ENCODE measurements at regions not wholly inside any gene's neighbourhood (a gene's known extent, or its start where the extent isn't known, plus 50 kb on each side); places are given as distances from the start of the nearest gene placed in this dataset.

GRCh38 chr3:72338082-72338941, 509.9 kb downstream of the SHQ1 start:
- DNase-seq: no peak

- no peak for DNase-seq
Observed at GRCh38 chr3:72337480-72337855, 510.8 kb downstream of the SHQ1 start.

GRCh38 chr3:72336821-72337479, 511.3 kb downstream of the SHQ1 start:
- no peak for DNase-seq

DNA sequence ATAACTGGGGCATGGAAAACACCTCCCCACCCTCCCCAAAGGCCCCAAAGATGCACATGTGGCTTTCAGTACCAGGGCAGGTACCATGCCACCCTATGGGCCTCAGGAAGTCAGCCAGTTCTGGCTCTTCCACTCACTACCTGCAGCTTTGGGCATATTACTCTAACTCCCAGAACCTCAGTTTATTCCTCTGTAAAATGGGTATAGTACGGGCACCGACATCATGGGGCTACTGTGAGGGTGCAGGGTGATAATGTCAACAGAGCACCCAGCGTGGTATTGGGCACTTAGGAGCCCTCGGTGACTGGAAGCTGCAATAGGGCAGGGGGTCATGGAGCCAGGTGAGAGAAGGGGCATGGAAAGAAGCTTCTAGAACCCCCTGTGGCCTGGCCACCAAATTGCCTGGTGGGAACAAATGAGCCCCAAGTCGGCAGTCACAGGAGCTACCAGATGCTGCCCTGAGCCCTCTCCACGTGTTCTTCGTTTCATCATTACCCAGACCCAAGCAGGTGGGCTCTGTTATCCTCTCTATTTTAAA, 512.1 kb downstream of the SHQ1 start:
- DNase-seq: no peak

DNA sequence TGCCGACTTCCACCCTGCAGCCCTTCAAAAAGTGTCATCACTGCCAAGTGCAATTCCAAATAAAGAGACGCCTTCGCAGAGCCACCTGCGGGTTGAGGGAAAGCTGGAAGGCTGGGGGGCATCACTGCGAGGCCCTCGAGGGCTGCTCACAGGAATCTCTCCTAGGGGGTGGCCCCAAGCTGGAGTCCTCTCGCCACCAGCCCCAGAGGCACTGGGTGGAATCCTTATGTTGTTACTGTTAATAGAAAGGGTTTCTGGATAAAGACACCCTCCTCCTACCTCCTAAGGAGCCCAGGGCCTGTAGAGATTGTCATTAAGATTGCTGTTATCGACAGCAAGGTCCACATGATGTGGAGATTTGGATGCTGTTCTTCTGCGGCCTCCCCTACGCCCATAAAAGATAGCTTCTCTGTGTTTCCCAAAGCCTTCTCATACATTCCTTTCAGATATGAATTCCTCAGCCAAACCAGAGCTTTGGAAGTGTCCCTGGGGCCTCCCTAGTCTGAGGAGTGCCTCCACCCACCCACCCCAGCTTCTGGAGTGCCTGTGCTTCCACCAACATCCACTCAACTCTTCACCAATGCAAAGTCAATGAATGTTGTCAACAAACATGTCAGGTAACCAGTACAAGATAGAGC, 512.7 kb downstream of the SHQ1 start:
- DNase-seq: no peak

DNA sequence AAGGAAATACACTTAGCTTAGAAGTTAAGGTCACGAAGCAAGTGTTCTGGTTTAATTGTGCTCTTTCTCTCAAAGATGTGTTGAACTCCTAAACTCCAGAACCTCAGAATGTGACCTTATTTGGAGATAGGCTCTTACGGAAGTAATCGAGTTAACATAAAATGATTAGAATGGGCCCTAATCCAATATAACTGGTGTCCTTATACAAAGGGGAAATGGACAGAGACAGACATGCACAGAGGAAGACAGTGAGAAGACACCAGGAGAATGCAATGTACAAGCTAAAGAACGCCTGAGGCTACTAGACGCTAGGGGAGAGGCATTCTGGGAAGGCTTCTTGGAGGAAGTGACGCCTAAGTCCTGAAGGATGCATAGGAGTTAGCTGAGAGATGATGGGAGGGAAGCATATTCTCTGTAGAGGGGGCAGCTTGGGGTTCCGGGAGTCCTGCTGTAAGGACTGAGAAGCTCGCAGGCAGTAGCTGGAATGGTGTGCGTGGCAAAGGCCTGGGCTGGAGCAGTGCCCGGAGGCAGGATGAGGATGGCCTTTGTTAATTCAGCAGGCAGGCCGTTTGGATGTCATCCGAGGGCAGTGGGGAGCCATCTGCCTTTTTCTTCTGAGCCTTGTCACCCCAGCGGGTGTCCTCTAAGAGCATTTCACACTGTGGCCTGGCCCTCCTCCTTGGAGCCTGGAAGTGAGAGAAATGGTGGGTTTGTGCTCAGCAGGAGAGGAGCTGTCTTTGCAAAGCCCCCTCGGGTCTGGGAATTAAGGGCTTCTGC, 513.4 kb downstream of the SHQ1 start:
- no peak for DNase-seq

GRCh38 chr3:72332689-72333088, 515.6 kb downstream of the SHQ1 start:
- no peak for DNase-seq

- DNase-seq: no peak
Observed at GRCh38 chr3:72332036-72332435, 516.2 kb downstream of the SHQ1 start.

DNA sequence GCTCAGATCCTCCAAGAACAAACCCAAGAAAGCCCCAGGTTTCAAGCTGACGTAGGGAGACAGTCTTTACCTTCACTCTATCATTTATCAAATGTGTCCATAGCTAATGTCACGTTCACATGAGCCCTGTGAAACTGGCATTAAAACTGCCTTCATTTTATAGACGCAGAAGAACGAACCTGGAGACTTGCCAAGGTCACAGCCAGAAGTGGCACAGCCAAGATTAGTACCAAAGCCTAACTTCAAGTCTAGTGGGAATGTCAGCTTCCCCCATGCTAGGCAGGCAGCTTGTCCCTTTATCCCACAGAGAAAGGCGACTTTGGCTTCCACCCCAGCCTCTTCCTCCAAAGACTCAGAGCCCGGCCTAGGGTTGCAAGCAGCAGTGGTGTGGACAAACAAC, 517.2 kb downstream of the SHQ1 start:
- DNase-seq: no peak

DNA sequence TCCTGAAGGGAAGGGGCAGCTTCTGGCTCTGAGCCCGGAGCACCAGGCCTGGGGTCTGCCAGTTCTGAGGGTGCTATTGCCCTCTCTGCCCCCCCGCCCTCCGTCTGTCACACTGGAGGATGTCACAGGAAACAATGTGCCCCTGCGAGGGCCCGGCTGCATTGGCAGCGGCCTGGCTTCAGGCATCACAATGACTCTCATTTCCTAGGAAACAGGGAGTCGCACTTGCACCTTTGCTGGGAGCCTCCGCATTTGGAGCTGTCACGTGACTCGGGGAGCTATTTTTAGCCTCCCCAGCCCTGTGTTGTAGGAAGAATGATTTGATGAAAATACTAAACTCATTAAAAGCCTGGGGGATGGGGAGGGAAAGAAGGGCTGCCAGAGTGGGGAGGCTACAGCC, 518.9 kb downstream of the SHQ1 start:
- DNase-seq: no peak

GRCh38 chr3:72328755-72329277, 519.4 kb downstream of the SHQ1 start:
- no peak for DNase-seq

DNA sequence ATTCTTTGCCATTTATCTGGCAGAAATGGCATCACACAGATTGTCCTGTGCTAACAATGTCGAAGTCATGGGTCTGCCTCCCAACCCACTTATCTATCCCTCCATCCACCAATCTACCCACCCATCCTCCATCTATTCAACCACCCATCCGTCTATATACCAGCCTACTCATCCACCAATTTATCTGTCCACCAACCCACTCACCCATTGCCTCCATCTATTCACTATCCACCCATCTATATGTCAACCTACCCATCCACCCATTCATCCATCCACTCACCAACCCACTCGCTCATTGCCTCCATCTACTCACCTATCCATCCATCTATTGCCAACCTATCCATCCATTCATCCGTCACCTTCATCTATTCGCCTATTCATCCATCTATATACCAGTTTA, 521.2 kb downstream of the SHQ1 start:
- DNase-seq: no peak

- DNase-seq: no peak
Observed at GRCh38 chr3:72324253-72324811, 523.9 kb downstream of the SHQ1 start.

GRCh38 chr3:72323773-72324172, 524.5 kb downstream of the SHQ1 start:
- DNase-seq: no peak

- DNase-seq: no peak
Observed at GRCh38 chr3:72322264-72322976, 525.8 kb downstream of the SHQ1 start.

- DNase-seq: no peak
Observed at GRCh38 chr3:72320955-72321303, 527.3 kb downstream of the SHQ1 start.

DNA sequence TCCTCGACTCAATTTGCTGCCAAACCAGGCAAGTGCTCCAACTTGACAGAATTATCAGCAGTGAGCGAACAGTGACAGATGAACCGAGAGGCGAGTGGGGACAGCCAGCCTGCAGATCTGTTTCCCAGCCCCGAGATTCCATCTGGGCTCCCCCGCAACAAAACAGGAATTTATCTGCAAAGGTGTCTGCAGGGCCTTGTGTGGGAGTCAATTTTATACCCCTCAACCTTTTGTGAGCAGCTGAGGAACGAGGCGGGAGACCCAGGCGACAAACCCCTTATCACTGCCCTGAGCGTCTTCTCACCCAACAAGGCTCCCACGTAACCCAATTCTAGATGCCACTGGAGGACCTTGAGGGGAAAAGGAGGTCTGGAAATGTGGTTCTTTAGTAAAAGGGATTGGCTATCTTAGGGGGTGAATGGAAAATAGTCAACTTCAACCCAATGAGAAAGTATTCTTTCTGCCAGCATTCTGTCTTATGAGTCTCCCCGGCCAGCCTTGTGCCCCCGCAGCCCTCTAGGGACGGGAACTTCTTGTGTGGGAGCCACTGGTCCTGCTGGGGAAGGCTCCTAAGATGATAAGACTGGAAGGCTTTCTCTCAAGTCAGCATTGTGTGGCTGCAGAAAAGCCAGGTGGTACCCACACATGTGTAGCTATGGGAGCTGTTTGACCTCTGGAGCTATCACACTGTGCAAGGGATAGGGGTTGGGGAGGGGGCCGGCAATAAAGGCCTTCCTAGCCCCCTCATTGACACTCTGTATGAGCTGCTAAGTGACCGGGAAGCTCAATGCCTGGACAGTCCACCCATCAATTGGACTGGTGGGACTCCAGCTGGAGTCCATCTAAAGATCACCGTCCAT, 527.9 kb downstream of the SHQ1 start:
- DNase-seq: no peak

GRCh38 chr3:72319194-72320094, 528.8 kb downstream of the SHQ1 start:
- no peak for DNase-seq

DNA sequence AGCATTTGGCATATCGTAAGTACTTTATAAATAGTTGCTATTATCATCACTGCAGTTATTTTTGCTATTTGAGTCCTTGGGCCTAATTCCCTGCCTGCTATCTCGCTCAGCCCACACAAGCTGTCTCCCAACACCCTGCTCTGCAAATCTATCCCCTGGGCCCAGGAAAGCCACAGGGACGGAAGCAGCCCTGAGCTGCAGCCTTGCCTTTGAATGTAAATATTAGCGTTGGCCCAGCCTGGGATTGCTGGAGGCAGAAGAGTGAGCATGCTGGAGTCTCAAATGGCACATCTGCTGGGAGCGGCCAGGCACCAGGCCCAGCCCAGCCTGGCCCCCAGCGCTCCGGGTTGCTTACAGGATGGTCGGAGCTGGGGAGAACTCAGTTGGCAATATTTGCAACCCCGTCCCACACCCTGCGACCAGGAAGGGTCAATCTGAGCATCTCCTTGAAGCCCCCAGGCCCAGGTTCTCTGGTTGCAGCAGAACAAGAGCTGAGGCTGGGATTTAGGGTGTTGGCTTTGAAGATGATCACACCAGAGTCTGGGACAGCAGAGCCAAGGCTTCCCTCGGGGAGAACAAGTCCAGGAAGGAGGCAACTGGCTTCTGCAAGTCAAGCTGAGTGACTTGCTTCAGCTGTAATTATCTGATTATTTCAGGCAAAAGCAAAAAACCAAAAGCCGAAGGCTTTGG, 529.6 kb downstream of the SHQ1 start:
- no peak for DNase-seq

All from NCI-H2107 (cell line).